HG02938 (cell line): ENCODE measurements at regions not wholly inside any gene's neighbourhood (a gene's known extent, or its start where the extent isn't known, plus 50 kb on each side); places are given as distances from the start of the nearest gene placed in this dataset.
A peak's percentile ranks its signal among the peaks of the same experiment; 100 is the strongest.

ENCODE experiments used
- ATAC-seq: cut with Tn5 transposase; IDR thresholded peaks from one replicate; pipeline ENCODE4 v1.9.1; 2021; ENCODE audit warnings: mild to moderate bottlenecking, moderate library complexity; ENCODE audit not compliant: unreplicated experiment

DNA sequence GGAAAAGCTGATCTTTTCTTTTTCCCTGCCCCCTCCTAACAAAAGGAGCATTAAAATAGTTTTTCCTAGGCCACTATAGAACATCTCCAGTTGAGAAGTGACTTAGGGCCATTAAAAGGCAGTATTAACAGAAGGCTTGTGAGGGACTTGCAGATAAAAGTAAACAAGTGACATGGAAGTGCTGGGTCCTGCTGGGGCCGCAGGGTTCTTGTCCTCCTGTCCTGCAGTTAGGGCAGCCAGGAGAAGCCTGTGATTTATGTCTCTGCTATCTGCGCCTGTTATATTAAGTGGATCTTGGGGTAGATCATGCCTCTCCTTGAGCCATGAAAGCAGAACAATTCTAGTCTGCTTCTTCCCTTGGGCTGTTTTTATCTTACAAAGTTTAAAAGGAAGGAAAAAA, 271.4 kb upstream of the C11orf87 start:
- ATAC-seq = no peak

DNA sequence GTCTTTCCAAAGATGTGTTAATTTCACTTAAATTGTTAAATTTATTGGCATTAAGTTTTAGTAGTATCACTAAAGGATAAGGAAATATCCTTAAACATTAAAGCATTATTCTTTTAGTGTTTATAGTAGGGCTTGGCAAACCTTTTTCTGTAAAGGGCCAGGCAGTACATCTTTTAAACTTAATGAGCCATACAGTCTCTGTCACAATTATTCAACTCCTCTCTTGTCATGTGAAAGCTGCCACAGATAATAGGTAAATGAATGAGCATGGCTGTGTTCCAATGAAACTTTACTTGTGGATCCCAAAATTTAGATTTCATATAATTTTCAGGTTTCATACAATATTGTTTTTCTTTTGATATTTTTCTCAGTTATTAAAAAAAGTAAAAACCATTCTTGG, 268.2 kb upstream of the C11orf87 start:
- no peak for ATAC-seq

- peak; percentile 88 for ATAC-seq
Observed at GRCh38 chr11:109155291-109155690, 266.7 kb upstream of the C11orf87 start.

DNA sequence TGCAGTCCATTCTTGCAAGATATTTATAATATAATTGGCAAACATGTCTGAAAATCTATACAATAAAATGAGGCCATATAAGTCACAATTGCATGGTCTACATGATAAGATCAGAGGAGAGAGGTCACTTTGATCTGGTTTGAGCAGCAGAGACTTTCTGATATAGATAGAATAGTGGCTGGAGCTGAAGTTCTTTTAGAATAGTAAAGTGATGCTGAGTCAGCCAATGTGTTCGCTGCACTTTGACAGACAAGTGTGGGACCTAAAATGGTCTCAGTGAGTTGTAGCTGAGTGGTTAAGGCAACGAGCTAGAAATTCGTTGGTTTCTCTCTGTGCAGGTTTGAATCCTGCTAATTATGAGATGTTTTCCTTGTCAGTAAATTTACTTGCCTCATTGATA, 257.0 kb upstream of the C11orf87 start:
- ATAC-seq = no peak

DNA sequence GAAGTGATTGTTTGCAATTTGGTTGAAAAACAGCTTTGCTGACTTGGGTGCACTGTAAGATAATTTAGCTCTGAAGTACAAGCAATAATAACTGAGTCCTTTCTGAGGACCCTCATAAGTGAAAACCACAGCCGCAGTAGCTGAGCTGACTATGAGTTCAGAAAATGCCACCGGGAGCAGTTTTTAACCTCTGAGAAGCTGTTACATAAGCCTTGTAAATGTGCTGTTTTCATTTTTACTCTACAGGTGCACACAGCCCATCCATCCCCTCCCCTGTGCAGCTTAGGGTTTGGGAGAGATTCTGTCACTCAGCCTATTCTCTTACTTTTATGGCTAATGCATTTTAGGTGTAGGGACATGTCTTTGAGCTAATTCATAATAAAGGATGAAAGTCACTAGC, 255.5 kb upstream of the C11orf87 start:
- ATAC-seq = no peak

GRCh38 chr11:109173504-109173903, 248.5 kb upstream of the C11orf87 start:
- no peak for ATAC-seq

DNA sequence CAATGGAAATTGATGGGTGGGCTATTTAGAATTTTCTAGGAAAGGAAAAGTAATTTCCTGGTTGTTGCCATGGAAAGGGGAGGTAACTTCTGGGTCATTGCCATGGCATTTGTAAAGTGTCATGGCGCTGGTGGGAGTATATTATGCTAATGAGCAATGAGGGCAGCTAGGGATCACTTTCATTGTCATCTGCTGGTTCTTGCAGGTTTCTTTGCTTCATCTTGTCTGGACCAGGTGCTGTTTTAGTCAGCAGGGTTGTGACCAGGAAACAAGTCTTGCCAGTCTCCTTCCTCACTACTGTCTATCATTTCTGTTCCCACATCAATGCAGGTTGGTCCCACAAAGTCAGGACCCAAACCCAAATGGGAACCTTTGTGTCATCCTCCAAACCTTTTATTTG, 237.6 kb upstream of the C11orf87 start:
- ATAC-seq = no peak

DNA sequence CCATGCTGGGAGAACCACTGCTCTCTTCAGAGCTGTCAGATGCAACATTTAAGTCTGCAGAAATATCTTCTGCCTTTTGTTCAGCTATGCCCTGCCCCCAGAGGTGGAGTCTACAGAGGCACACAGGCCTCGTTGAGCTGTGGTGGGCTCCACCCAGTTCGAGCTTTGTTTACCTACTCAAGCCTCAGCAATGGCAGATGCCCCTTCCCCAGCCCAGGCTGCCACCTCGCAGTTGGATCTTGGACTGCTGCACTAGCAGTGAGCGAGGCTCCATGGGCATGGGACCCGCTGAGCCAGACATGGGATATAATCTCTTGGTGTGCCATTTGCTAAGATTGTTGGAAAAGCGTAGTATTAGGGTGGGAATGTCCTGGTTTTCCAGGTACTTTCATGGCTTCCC, 229.1 kb upstream of the C11orf87 start:
- ATAC-seq = no peak

- no peak for ATAC-seq
Observed at GRCh38 chr11:109193880-109194279, 228.1 kb upstream of the C11orf87 start.

- no peak for ATAC-seq
Observed at GRCh38 chr11:109196016-109196415, 226.0 kb upstream of the C11orf87 start.

DNA sequence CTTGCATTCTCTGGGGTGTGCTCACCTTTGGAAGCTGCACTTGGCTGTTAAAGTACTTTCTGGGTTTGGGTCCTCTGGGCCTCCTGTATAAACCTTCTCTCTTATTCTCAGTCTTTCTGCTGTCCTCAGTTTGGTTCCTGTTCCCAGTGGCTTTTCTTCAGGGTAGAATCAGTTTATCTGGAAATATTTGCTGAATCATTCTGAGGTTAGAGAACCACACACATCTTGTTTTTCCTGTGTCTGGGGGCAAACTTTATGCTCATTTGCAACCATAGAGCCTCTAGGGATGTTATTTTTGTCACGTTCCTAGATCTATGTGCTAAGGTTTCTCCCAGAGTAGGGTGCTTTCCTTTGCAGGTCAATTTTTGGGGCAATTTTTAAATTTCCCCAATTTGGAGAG, 224.3 kb upstream of the C11orf87 start:
- no peak for ATAC-seq

GRCh38 chr11:109203176-109203575, 218.8 kb upstream of the C11orf87 start:
- ATAC-seq = no peak

DNA sequence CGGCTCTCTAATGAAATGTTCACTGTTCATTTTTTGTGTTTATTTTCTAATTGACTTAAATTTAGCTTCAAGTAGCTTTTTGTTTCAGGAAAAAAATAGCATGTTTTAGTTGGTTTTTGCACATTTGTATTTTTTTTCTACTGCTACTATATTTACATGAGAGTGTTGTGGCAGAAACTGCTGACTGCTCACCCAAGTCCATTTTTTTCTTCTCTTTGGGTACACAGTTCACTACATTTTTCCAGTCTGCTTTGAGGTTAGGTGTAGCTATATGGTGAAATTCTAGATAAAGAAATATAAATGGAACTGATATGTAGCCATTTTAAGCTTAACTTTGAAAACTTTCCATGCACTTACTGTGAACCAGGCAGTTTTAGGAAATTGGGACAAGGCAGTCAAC, 216.7 kb upstream of the C11orf87 start:
- no peak for ATAC-seq

GRCh38 chr11:109208121-109208520, 213.9 kb upstream of the C11orf87 start:
- no peak for ATAC-seq

- no peak for ATAC-seq
Observed at GRCh38 chr11:109209572-109209971, 212.4 kb upstream of the C11orf87 start.

DNA sequence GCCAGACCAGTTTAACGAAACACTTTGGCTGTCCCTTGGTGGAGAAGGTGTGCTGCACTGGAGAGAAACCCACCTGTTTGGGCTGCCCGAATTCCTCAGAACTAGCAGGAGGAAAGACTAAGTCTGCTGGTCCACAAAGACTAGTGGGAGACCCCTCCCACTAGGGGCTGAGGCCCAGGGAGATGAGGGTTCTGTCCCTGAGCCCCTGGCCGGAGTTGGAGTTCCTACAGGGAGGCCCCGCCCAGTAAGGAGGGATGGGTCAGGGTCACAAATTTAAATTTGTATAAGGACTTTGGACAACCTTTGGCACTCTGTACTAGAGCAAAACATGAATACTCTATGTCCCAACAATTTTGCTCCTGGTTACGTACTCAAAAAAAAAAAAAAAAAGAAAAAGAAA, 200.8 kb upstream of the C11orf87 start:
- ATAC-seq = no peak

- no peak for ATAC-seq
Observed at GRCh38 chr11:109222761-109223160, 199.2 kb upstream of the C11orf87 start.

DNA sequence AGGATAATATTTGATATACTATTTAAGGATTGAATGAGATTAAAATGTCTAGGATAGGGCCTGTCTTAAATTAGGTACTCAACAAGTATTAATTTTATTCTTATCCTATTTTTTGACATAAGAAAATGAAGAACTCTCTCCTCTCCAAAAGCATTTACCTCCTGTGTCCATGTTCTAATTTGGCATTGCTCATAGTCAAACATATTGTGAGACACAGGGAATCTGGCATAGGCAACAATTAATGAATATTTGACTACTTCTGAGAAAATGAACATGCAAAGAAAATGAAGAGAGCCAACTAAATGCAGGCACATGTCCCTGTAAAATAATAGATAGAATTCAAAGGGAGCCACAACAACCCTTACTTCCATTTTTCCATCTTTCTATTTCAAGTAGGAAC, 198.5 kb upstream of the C11orf87 start:
- no peak for ATAC-seq

DNA sequence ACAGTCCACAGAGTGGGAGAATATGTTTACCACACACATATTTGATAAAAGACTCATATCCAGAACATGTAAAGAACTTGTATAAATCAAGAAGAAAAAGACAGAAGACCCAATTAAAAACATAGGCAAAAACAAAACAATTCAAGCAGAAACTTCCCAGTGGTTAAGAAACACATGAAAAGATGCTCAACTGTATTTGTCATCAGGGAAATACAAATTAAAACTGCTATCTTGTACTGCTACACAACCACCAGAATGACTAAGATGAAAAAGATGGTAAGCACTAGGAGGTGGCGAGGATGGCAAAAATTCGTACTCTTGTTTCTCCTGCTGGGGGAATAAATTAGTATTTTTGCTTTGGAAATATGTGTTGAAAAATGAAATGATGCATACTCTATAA, 192.3 kb upstream of the C11orf87 start:
- ATAC-seq = no peak

GRCh38 chr11:109236188-109236587, 185.8 kb upstream of the C11orf87 start:
- ATAC-seq = no peak

GRCh38 chr11:109236696-109237095, 185.3 kb upstream of the C11orf87 start:
- ATAC-seq = no peak

- ATAC-seq = no peak
Observed at GRCh38 chr11:109237636-109238035, 184.4 kb upstream of the C11orf87 start.

GRCh38 chr11:109241988-109242536, 179.9 kb upstream of the C11orf87 start:
- ATAC-seq = no peak

- no peak for ATAC-seq
Observed at GRCh38 chr11:109247071-109247470, 174.9 kb upstream of the C11orf87 start.
